Activated CD8-positive, alpha-beta T cell treated with anti-CD3 and anti-CD28 coated beads for 36 hours (primary cell): ENCODE measurements at regions not wholly inside any gene's neighbourhood (a gene's known extent, or its start where the extent isn't known, plus 50 kb on each side); places are given as distances from the start of the nearest gene placed in this dataset.

Experiments used
- ATAC-seq: fragments of 200-7000 bp; cut with Tn5 transposase; one replicate; pipeline ENCODE4 v1.10.0; 2021; ENCODE audit warnings: mild to moderate bottlenecking, moderate library complexity
- CTCF ChIA-PET: fragments of 350-600 bp; sonication (Branson Sonifier 250); formaldehyde crosslinking; loops from one replicate; lab custom pipeline; 2021; ENCODE audit warnings: antibody characterized with exemption; lab: Charles Lee
- POLR2A ChIA-PET: fragments of 350-600 bp; sonication (Branson Sonifier 250); formaldehyde crosslinking; loops from one replicate; lab custom pipeline; 2021; ENCODE audit warnings: antibody characterized with exemption; lab: Charles Lee
- DNase-seq: peaks from one replicate; pipeline ENCODE4 v3.0.0-alpha.2; 2020
- H3K27ac Mint-ChIP-seq: one replicate; pipeline ENCODE4 v1.8.0; 2021; ENCODE audit warnings: mild to moderate bottlenecking, mixed read lengths
- H3K27me3 Mint-ChIP-seq: one replicate; pipeline ENCODE4 v1.8.0; 2021; ENCODE audit warnings: mixed read lengths
- H3K36me3 Mint-ChIP-seq: one replicate; pipeline ENCODE4 v1.8.0; 2021; ENCODE audit warnings: low read depth, mixed read lengths
- H3K4me1 Mint-ChIP-seq: one replicate; pipeline ENCODE4 v1.8.0; 2021; ENCODE audit warnings: low read depth, mixed read lengths
- H3K4me3 Mint-ChIP-seq: one replicate; pipeline ENCODE4 v1.8.0; 2021; ENCODE audit warnings: mild to moderate bottlenecking, moderate library complexity, mixed read lengths
- H3K9me3 Mint-ChIP-seq: one replicate; pipeline ENCODE4 v1.8.0; 2021; ENCODE audit warnings: mixed read lengths
- intact Hi-C: fragments of 100-400 bp; cut with micrococcal nuclease; formaldehyde crosslinking; loops from one replicate; pipeline ENCODE4 v1.10.0; 2022
- TF ChIP-seq, protein P1 (sequence below): fragments of 200-600 bp; IDR thresholded peaks from one replicate; pipeline ENCODE4 v1.8.0; 2022; ENCODE audit warnings: antibody characterized with exemption, mild to moderate bottlenecking

DNA sequence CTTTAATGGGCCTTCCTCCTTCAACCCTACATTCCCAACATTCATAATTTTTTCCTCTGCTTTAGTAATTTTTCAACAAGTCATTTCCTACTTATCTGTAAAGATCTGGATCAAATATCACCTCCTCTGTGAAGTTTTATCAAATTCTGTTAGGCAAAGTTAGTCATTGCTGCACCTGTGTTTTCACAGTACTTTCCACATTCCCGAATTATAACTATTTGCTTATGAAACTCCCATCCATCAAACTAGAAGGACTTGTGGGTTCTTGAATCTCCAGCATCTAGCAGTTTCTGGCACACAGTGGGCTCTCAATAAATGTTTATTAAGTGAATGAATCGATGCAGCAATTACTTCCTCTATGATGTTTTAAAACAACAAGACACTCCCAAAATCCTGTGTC lies 257.6 kb downstream of the HDGFL1 start:
- Mint-ChIP-seq H3K9me3 (no peaks in the 10 kb centered on the region), H3K4me1 (no peaks in the 10 kb centered on the region), H3K36me3 (no peaks in the 10 kb centered on the region), H3K27ac (no peak overlapping the region), H3K27me3 (no peaks in the 10 kb centered on the region), H3K4me3 (no peak overlapping the region)
- intact Hi-C loops, result no loop called here
- ChIA-PET CTCF (no interaction called here), POLR2A (no interaction called here)
- ATAC-seq (no peak), DNase-seq (no peak)
- TF ChIP-seq, protein P1, sequence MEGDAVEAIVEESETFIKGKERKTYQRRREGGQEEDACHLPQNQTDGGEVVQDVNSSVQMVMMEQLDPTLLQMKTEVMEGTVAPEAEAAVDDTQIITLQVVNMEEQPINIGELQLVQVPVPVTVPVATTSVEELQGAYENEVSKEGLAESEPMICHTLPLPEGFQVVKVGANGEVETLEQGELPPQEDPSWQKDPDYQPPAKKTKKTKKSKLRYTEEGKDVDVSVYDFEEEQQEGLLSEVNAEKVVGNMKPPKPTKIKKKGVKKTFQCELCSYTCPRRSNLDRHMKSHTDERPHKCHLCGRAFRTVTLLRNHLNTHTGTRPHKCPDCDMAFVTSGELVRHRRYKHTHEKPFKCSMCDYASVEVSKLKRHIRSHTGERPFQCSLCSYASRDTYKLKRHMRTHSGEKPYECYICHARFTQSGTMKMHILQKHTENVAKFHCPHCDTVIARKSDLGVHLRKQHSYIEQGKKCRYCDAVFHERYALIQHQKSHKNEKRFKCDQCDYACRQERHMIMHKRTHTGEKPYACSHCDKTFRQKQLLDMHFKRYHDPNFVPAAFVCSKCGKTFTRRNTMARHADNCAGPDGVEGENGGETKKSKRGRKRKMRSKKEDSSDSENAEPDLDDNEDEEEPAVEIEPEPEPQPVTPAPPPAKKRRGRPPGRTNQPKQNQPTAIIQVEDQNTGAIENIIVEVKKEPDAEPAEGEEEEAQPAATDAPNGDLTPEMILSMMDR, result no peak

- Mint-ChIP-seq H3K4me3 (no peak overlapping the region), H3K27ac (no peak overlapping the region), H3K36me3 (no peaks in the 10 kb centered on the region), H3K4me1 (no peaks in the 10 kb centered on the region), H3K27me3 (no peaks in the 10 kb centered on the region), H3K9me3 (no peaks in the 10 kb centered on the region)
- intact Hi-C loops, result no loop called here
- ChIA-PET CTCF (no interaction called here), POLR2A (no interaction called here)
- TF ChIP-seq, protein P1, result no peak
- ATAC-seq (no peak), DNase-seq (no peak)
Measured at GRCh38 chr6:22827760-22828159, 258.4 kb downstream of the HDGFL1 start.

DNA sequence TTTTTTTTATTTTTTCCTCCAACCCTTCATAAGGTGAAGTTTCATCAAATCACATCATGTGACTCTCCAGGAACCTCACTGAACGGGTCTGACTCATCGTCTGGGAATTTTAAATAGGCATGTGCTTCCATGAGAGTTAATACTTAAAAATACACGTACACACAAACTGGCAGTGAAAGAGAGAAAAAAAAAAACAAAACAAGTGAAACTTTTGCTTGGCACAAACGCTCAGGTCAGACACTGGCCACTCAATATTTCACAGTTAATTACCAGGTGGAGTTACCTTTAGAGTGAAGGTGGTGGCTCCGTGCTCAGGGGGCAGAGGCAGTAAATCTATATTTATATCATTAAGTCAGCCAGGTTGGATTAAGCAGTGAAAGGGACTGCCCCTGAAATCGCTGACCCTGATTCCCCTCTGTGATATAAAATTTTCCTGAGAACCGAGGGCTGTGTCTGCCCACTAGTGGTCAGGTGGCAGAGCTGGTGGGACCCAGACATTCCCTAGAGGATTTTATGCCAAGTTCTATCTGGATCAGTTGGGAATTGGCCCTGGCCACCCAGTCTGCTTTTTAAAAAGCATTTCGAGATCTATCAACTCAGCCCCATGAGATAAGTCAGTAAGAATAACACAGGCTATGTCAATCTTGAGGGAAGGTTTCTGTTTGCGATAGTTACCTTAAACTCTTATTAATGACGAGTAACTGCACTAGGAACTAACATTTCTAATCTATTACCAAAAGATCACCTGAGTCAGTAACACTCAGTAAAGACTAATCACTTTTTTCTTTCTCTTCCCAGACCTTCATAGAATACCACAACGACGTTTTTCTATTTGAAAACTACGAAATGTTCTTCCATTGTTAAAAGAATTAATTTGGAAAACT lies 259.1 kb downstream of the HDGFL1 start:
- POLR2A ChIA-PET, result no interaction called here

DNA sequence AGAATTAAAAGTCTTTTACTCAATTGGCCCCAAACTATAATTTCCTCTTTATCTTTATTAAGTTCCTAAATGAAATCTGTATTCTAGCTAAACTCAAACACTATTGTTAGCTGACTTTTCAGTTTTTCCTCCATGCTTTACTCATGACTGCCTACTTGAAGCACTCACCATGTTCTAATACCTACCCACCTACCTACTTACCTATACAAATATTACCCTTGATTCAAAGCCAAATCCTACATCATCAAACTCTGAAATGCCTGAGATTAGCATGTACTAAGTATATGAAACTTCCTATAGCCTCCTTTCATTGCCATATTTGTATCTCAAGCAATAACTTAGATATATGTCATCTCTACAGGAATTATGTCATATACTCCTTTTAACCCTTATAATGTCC lies 259.7 kb downstream of the HDGFL1 start:
- Mint-ChIP-seq H3K9me3 (no peaks in the 10 kb centered on the region), H3K27me3 (no peaks in the 10 kb centered on the region), H3K4me1 (no peaks in the 10 kb centered on the region), H3K4me3 (no peak overlapping the region), H3K36me3 (no peaks in the 10 kb centered on the region), H3K27ac (no peak overlapping the region)
- CTCF ChIA-PET, result no interaction called here
- ATAC-seq, result no peak
- DNase-seq, result no peak
- TF ChIP-seq, protein P1, result no peak
- intact Hi-C loops, result no loop called here
- POLR2A ChIA-PET, result no interaction called here

More for the DNA sequence above, 259.1 kb downstream of the HDGFL1 start:
- CTCF ChIA-PET, result no interaction called here
- H3K27ac Mint-ChIP-seq, result no peak overlapping the region
- H3K4me1 Mint-ChIP-seq, result no peaks in the 10 kb centered on the region
- intact Hi-C loops, result no loop called here
- no peaks in the 10 kb centered on the region for H3K27me3 Mint-ChIP-seq
- ATAC-seq (no peak), DNase-seq (no peak)
- TF ChIP-seq, protein P1, result no peak
- H3K9me3 Mint-ChIP-seq, result no peaks in the 10 kb centered on the region
- H3K36me3 Mint-ChIP-seq, result no peaks in the 10 kb centered on the region
- H3K4me3 Mint-ChIP-seq, result no peak overlapping the region

- ATAC-seq (no peak), DNase-seq (no peak)
- no peaks in the 10 kb centered on the region for H3K27me3 Mint-ChIP-seq
- no peaks in the 10 kb centered on the region for H3K4me1 Mint-ChIP-seq
- H3K4me3 Mint-ChIP-seq, result no peak overlapping the region
- no peaks in the 10 kb centered on the region for H3K36me3 Mint-ChIP-seq
- TF ChIP-seq, protein P1, result no peak
- H3K9me3 Mint-ChIP-seq, result peaks cover 2% of the 10 kb centered on the region
- POLR2A ChIA-PET, result no interaction called here
- intact Hi-C loops, result no loop called here
- CTCF ChIA-PET, result no interaction called here
- H3K27ac Mint-ChIP-seq, result no peak overlapping the region
Measured at GRCh38 chr6:22830463-22830862, 261.1 kb downstream of the HDGFL1 start.
